H1 (cell line): ENCODE measurements at regions not wholly inside any gene's neighbourhood (a gene's known extent, or its start where the extent isn't known, plus 50 kb on each side); places are given as distances from the start of the nearest gene placed in this dataset.

Experiments
- EZH2 ChIP-seq: fragments of 200-600 bp; sonication (generic); IDR thresholded peaks from 2 replicates; pipeline ENCODE4 v1.7.1; 2012; ENCODE audit warnings: low read depth, mild to moderate bottlenecking, moderate library complexity, low read length, inconsistent platforms; ENCODE audit not compliant: severe bottlenecking
- TF ChIP-seq, protein P1 (sequence below), 3 experiments: IDR thresholded peaks; 1 replicate in 2 of 3; 2 replicates in 1 of 3; pipeline versions ENCODE4 v1.5.1 to v1.6.1; 2011; ENCODE audit warnings: low read length in 3 of 3, mild to moderate bottlenecking in 3 of 3, inconsistent platforms in 2 of 3, low read depth in 1 of 3, moderate library complexity in 1 of 3; ENCODE audit not compliant: insufficient read depth in 1 of 3; ENCODE audit errors: control extremely low read depth in 1 of 3

DNA sequence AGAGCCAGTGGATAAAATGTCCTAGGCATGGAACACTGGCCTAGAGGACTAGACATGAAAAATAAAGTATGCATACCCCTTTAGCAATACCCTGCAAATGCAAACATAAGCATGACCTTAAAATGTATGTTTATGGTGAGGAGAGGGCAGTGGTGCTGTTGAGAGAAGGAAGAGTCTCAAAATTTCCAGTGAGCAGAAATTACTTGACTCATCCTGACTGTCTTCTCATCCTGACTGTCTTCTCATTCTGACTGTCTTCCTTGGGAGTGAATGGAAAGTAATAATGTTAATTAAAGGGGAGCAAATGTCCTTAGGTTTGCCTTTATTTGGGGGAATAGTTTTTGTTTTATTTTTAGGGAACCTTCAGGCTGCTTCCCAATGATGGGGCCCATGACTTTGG is 121.5 kb upstream of the GALNT15 start:
- TF ChIP-seq, protein P1, sequence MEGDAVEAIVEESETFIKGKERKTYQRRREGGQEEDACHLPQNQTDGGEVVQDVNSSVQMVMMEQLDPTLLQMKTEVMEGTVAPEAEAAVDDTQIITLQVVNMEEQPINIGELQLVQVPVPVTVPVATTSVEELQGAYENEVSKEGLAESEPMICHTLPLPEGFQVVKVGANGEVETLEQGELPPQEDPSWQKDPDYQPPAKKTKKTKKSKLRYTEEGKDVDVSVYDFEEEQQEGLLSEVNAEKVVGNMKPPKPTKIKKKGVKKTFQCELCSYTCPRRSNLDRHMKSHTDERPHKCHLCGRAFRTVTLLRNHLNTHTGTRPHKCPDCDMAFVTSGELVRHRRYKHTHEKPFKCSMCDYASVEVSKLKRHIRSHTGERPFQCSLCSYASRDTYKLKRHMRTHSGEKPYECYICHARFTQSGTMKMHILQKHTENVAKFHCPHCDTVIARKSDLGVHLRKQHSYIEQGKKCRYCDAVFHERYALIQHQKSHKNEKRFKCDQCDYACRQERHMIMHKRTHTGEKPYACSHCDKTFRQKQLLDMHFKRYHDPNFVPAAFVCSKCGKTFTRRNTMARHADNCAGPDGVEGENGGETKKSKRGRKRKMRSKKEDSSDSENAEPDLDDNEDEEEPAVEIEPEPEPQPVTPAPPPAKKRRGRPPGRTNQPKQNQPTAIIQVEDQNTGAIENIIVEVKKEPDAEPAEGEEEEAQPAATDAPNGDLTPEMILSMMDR (IDR thresholded peaks at IDR 0.05; ENCODE audit: control extremely low read depth in 1 of 3, insufficient read depth in 1 of 3, low read depth in 1 of 3, low read length in 3 of 3), result no peak
- no peak for TF ChIP-seq EZH2
